SW480 (cell line): ENCODE measurements at regions not wholly inside any gene's neighbourhood (a gene's known extent, or its start where the extent isn't known, plus 50 kb on each side); places are given as distances from the start of the nearest gene placed in this dataset.

Source experiments
- DNase-seq: peaks from one replicate; pipeline ENCODE4 v3.0.0-alpha.2; 2016; ENCODE audit warnings: low spot score

DNA sequence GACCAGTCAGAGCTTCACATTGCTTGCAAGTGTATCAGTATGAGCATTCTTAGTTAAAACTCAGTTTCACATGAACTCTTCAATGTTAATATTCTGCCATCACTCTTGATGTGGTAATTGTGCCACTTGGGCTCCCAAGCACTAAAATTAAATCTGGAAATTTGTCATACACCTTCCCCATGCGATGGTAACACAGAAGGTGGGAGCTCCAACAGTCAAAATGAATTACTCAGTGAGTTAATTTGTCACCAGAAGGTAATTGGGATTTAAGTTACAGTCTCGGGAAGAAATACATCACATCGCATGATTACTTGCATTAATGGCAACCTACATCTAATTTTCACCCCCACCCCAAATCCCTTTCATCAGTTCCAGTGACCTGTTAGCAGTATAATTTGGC is 376.5 kb upstream of the DAB1 start:
- DNase-seq: no peak

DNA sequence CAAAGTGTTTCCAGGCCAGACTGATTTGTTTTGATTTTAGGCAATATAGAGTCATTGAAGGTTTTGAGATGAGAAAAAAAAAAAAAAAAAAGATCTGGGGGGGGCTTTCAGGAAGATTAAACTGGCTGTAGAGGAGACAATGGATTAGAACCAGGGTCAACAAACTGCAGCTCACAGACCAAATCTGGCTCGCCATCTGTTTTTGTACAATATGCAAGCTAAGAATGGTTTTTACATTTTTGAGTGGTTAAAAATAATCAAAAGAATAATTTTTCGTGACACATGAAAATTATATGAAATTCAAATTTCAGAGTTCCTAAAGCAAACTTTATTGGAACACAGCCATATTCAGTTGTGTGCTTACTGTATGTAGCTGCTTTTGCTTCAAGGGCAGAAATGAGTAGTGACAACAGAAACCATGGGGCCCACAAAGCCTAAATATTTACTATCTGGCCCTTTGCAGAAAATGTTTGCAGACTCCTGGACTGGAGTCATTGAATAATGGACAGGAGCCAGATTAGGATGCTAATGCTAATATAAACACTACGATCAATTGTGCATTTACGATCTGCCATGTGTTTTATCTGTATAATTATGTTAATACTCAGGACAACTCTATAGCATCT is 375.7 kb upstream of the DAB1 start:
- no peak for DNase-seq

DNA sequence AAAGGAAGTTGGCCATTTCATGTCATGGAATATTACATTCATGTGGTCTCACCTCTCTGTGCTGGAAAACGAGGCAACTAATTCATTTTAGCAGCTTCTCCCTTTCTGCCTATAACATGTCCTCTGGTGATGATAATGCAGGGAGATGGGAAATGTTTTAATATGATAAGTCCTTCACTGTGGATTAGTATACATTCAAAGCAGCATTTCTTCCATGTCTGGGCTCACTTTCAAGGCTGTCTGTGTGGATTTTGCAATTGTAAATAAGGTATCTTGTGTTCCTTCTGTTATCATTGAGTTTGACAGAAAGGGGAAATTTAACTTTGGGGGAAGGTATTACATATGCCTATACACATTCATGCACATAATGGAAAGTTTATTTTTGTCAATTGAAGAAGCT is 374.7 kb upstream of the DAB1 start:
- no peak for DNase-seq

DNA sequence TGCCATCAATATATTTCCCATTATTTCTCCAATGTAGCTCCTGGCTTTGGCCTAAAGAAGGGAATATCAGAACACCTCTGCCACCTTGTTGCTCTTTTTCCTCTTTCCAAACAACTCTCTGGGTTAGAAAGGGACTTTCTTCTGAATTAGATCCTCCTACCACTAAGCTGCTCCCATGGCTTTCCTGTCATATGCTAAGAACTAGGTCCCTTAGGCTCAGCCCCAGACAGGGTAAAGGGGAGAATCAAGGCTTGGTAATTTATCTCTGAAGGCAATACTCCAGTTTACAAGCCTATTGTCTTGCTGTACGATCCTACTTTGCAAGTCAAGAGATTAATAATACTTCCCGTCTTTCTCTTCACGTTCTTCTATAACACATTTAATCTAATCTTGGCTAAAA is 373.2 kb upstream of the DAB1 start:
- no peak for DNase-seq

DNA sequence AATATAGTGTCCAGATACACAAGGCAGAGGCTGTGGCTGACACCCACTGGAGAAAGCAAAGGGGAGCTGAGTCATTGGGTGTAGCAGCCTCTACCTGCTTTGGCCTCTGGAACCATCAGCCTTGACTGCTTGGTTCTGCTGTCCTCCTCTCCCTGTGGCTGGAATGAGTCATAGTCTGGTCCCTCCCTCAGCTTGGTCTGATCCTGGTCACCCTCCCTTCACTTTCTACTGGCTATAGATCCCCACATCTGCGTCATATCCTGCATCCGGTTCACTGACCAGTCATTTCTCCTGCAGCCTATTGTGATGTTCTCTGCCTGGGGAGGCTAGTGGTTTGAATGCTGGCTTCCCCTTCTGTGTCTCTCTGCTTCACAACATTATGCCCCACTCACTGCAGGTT is 372.8 kb upstream of the DAB1 start:
- peak; percentile 67 for DNase-seq

DNA sequence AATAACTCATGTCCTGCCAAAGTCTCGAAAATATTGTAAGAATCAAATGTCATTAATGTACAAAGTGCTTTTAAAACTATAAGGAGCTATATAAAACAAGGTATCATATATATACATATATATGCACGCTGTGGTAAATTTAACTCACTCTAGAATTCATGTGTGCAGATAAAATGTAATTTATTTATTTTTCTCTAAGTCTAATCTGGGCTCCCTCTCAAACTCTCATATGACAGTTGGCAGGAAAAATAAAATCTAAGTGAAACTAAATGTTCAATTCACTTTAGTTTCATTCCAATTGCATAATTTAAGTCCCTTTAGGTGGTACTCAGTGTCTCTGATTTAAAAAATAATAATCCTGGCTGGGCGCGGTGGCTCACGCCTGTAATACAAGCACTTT is 372.0 kb upstream of the DAB1 start:
- DNase-seq: no peak

DNA sequence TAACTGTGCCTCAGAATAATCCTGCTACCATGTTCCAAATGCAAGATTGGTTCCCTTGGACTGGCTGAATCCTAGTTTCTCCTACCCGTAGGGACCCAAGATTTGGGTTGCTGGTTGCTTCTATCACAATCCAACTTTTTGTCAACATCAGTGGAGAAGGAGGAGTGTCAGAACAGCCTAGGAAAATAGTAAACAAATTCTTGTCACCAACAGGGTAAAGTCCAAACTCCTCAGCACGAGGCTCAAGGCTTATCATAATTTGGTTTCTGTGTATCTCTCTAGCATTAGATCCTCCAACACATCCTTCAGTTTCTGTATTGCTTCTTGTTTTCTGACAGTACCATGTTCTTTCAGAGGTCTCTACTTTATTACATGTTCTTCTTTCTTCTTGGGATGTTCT is 370.2 kb upstream of the DAB1 start:
- DNase-seq: no peak

DNA sequence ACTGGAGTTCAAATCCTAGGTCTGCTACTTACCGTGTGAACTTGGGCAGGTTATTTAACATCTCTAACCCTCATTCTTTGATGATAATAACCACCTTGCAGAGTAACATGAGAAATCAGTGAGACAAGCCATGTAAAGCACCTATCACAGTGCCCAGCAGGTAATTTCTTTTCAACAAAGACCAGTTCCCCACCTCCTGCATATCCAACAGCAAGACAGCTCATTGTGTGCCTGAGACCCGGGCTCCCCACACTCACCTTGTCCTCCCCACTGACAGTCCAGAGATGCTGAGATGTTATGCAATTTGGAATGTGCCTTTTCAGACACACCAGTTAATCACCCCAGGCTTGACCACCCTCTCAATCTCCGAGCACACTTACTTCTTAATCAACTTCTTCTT is 367.6 kb upstream of the DAB1 start:
- DNase-seq: no peak

DNA sequence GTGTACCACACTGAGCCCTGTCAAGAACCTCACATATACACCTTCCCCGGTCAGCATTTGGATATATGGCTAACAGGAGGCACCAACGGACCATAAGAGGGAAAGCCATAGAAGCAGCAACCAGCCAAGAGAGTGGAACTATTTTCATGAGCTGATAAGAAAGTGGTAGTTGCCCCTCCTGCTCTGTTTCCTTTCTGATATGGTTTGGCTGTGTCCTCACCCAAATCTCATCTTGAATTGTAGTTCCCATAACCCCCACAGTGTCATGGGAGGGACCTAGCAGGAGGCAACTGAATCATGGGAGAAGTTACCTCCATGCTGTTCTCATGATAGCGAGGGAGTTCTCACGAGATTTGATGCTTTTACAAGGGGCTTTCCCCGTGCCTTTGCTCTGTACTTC is 366.1 kb upstream of the DAB1 start:
- DNase-seq: no peak

DNA sequence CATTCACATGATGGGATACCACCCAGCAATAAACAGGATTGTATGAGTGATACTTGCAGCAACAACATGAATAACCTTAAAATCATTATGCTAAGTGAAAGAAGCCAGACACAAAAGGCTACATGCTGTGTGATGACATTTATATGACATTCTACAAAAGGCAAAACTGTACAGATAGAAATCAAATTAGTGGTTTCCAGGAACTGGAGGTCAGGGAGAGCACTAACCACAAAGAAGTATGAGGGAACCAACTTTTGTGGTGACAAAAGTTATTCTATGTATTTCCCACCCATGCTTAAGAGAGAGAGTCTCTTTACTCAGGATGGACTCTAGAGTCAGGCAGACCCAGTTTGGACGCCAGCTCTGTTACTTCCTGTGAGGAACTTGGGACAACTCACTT is 364.5 kb upstream of the DAB1 start:
- DNase-seq: peak; percentile 8

DNA sequence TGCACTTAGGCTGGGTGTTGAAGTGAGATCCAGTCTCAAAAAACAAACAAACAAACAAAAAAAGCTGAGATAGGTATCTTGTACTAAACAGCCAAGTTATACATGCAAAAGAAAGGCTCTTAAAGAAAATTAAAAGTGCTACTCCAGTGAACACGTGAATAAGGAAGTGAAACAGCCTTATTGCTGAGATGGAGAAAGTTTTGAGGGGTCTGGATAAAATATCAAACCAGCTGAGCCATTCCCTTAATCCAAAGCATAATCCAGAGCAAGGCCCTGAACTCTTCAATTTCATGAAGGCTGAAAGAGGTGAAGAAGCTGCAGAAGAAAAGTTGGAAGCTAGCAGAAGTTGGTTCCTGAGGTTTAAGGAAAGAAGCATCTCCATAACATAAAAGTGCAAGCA is 360.5 kb upstream of the DAB1 start:
- DNase-seq: no peak

DNA sequence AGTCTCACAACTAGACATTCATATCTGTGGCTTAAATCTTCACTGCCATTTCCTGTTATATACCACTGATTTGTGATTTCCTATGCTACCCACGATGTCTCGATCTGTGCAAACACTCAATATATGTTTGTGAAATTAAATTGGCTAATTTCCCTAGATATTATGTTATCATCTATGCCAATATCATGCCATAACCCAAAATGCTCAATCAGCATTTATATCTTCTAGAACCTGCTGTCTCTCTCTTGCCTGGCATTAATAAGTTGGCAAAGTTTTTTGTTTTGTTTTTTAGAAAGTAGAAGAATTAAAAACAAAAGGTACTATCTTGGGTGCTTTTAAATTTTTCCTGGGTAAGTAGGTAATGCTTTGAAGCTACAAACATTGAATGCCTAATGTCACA is 358.5 kb upstream of the DAB1 start:
- no peak for DNase-seq

DNA sequence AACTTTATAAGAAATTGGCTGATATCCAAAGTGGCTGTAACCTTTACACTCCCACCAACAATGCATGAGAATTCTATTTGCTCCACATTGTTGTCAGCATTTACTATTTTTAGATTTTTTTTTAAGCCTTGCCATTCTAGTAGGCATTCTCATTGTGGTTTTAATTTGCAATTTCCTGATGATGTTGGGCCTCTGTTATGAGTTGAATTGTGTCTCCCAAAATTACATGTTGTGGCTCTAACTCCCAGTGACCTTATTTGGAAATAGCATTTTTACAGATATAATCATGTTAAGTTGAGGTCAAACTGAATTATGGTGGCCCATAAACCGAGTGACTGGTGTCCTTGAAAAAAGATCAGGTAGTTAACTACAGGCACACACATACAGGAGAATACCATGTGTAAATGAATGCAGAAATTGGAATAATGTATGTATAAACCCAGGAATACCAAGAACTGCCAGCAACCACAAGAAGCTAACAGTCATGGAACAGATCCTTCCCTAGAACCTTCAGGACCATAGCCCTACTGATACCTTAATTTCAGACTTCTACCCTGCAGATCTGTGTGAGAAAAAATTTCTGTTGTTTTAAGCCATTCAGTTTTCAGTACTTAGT is 348.8 kb upstream of the DAB1 start:
- no peak for DNase-seq

DNA sequence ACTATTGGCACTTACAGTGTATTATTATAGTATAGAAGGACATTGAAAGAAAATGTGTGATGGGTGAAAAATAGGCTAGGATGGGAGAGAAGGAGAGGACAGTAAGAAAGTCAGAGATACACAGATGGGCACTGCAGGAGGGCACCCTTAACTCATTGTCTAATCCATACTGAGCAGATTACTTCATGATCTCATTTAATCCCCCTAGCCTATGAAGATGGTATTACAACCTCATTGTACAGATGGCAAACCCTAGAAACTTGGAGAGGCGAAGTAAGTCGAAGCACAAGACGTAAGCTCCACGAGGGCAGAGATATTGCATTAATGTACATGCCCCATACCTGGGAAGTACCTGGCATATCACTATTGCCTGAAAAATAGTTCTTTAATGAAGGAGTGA is 346.9 kb upstream of the DAB1 start:
- DNase-seq: no peak

DNA sequence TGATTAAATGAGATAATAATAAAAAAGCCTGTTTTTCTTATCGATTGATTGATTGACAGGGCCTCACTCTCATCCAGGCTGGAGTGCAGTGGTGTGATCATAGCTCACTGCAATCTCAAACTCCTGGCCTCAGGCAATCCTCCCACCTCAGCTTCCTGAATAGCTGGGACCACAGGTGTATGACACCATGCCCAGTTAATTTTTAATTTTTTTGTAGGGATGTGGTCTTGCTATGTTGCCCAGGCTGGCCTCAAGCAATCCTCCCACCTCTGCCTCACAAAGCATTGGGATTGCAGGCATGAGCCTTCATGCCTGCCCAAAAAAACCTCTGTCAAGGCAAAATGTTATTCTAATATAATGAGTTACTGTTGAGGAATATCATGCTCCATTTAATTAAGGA is 346.4 kb upstream of the DAB1 start:
- DNase-seq: no peak

DNA sequence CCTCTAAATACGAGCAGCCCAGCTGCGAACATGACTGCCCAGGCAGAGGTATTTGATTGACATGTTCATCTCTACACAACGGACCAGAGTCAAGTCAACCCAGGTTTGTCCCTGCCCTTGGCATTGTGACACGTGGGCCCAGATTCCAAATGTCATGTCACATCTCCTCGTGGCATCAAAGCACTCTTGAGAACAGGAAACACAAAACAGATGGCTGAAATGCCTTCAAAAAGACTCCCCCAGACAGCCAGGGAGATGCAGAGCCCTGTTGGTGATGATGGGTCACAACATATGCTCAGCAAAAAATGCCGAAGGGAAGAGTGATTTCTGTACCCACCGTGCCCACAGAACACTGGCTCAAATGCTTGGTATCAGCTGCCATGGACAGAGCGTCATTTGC is 337.8 kb upstream of the DAB1 start:
- DNase-seq: no peak

DNA sequence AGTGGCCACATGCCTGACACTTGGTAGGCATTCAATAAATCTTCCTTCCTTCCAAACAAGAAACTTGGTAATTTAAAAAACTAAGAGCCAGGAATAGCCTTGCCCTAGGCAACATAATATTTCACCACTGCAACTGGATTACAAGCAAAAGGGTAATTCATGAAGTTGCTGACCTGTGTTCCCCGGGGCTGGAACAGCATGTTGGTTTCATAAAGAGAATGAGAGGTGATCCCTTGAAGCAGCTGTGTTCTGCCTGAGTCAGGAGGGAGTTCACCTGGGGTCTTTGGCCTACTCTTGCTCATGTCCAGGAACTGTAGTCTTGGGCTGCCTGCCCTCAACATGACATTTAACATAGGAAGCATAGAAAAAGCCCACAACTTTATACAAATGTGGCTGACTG is 329.0 kb upstream of the DAB1 start:
- no peak for DNase-seq

DNA sequence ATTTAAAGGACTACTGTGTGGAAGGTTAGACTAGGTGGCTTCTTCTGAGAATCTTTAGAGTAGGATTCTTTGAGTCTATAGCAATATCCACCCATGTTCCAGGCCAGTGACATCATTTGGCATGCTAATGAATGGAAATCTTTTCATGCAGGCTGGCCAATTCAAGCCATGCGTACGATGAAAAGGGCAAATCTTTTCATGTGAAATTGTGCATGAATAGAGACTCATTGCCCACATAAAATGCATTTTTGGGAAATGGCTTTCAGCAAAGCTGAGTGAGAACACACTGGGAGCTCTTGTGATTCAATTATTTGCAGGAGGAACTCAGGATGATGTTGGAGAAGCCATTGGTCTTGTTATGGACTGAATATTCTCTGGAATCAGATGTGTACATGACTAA is 324.9 kb upstream of the DAB1 start:
- no peak for DNase-seq

DNA sequence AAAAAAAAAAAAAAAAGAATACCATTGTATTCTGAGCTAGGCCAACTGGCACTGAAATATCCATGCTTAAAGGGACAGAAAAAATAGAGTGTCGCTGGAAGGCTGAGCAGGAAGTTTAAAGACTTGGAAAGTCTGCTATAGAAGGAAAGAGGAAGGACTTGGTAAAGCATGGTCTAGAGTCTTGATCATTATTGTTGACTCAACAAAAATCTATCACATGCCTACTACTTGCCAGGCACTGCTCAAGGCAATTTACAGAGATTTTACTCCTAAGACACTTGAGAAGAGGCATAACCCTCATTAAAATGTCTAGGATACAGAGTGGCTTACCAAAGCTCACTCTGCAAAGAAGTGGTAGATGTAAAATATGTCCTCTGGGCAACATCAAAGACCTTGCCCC is 324.0 kb upstream of the DAB1 start:
- DNase-seq: no peak

DNA sequence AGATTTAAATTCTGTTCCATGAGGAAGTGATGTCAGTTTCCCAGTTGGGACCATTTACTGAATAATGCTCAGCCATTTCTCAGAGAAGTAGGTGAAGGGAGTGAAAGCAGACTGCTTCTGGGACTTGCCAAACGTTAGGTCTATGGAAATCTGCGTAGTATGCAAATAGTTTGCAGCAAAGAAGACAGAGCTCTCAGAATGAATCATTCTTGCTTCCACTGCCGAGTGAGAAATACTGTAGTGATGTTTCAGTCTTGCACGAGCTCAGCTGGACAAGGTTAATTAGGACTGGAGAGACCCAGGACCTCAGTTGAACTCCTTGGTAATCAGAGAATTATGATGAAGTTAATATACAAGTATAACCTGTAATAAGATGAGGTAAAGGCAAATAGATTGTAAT is 317.7 kb upstream of the DAB1 start:
- no peak for DNase-seq

DNA sequence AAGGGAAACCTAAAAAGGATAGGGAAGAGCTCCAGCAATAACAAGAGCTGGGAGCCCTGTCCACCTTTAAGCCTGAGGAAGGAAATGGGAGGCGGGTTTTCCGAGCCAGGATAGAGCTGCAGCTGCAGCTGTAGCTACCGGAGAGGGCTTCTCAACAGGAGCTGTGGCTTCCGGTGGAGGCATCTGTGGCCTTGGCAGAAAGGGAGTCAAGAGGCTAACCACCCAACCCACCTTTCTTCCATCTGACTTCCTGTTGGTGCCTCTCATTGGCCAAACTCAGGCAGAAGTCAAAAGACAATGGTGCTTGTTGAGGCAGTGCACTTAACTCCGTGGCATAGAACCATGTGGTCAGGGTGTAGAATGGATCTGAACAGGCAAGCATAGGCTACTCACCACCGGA is 313.1 kb upstream of the DAB1 start:
- DNase-seq: no peak

DNA sequence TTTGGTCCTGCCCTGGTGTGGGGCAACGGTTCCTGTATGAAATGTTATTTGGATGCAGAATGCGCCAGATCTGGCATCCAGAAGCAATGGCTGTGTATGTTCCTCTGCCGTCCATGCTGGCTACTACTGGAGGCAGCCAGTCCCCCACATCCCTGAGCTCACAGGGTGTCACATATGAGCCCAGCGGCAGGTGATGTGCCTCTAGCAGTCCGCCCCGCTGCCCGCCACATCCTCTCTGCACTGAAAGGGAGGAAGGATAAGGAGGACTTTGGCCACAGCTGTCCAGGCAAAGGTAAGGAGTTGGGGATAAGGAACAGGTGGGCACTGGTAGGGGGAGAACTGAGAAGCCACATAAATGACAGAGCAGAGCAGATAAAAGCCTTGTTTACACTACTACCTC is 305.3 kb upstream of the DAB1 start:
- DNase-seq: no peak

DNA sequence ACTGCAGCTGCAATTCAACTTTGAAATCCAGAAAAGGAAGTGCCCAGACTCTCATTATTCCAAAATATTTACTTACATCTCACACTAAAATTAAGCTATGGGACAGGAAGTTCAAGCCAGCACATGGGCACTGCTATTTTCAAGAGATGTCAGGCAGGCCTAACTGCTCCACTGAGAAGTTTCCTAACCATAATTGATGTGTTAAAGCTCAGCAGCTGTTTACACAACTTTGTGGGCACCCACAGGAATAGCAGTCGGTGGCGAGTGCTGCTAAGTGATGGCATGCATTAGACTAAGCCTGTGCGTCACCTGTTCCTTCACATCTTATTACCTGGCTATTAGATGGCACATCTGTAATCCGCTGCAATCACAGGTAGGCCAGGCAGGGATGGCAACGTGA is 303.3 kb upstream of the DAB1 start:
- DNase-seq: peak; percentile 79

DNA sequence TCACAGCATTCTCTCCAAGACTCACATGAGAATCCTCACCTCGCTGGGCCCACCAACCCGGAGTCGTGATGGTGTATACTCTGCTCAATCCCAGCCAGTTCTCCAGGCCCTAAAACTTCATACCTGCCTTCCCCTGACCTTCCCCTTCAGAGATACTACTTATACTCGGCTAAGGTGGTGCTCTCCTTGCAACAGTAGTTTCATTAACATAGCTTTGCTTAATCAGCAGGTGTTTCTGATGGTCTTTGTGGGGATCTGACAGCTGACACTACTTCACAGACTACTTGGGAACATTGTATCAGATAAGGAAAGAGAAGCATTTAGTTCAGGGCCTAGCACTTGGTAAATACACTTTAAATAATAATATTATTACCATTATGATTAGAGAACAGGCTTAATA is 301.5 kb upstream of the DAB1 start:
- no peak for DNase-seq

DNA sequence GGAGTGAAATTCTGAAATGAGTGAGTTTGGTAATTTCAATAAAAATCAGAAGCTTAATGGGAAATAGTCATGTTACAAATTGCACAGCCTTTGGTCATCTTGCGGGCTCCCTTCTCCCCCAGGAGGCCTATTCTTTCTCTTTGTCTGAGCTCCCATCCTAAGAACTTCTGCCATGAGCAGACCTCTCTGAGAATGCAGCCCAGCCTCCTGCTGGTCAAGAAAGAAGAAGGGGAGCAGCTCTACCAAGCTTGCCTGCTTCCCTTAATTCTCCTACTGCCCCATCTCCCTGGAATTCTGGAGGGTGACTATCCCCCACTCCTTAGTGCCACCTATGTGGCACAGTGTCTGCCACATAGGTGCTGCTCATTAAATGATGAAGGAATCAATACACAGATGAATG is 300.7 kb upstream of the DAB1 start:
- no peak for DNase-seq
